ENCODE measurements at regions not wholly inside any gene's neighbourhood (a gene's known extent, or its start where the extent isn't known, plus 50 kb on each side); places are given as distances from the start of the nearest gene placed in this dataset.

GRCh38 chr6:117169064-117169665 lies 96.2 kb upstream of the VGLL2 start:
- DNase-seq, result no peak

GRCh38 chr6:117169781-117170281 lies 95.5 kb upstream of the VGLL2 start:
- no peak for DNase-seq

- DNase-seq, result no peak
Measured at GRCh38 chr6:117174835-117175360, 90.5 kb upstream of the VGLL2 start.

- DNase-seq, result no peak
Measured at GRCh38 chr6:117188627-117189201, 76.6 kb upstream of the VGLL2 start.

GRCh38 chr6:117191009-117191408 lies 74.3 kb upstream of the VGLL2 start:
- no peak for DNase-seq

GRCh38 chr6:117191448-117191847 lies 73.9 kb upstream of the VGLL2 start:
- DNase-seq, result no peak

- no peak for DNase-seq
Measured at GRCh38 chr6:117194271-117194670, 71.1 kb upstream of the VGLL2 start.

GRCh38 chr6:117194978-117195377 lies 70.4 kb upstream of the VGLL2 start:
- no peak for DNase-seq

- DNase-seq, result no peak
Measured at GRCh38 chr6:117195728-117196127, 69.6 kb upstream of the VGLL2 start.

GRCh38 chr6:117200067-117200466 lies 65.3 kb upstream of the VGLL2 start:
- no peak for DNase-seq

- DNase-seq, result no peak
Measured at GRCh38 chr6:117204903-117205302, 60.5 kb upstream of the VGLL2 start.

GRCh38 chr6:117205876-117206275 lies 59.5 kb upstream of the VGLL2 start:
- DNase-seq, result no peak

- DNase-seq, result no peak
Measured at GRCh38 chr6:117206522-117206921, 58.8 kb upstream of the VGLL2 start.

GRCh38 chr6:117206944-117207687 lies 58.2 kb upstream of the VGLL2 start:
- DNase-seq, result no peak

- no peak for DNase-seq
Measured at GRCh38 chr6:117210279-117210678, 55.1 kb upstream of the VGLL2 start.

- no peak for DNase-seq
Measured at GRCh38 chr6:117215353-117216090, 49.8 kb upstream of the VGLL2 start.
